ACC112 (cell line): ENCODE measurements at regions not wholly inside any gene's neighbourhood (a gene's known extent, or its start where the extent isn't known, plus 50 kb on each side); places are given as distances from the start of the nearest gene placed in this dataset.

Experiments used
- H2AFZ ChIP-seq: fragments of 200-600 bp; sonication (generic); one replicate; pipeline ENCODE4 v1.6.0; 2017; ENCODE audit warnings: antibody characterized with exemption, low read length; ENCODE audit not compliant: unreplicated experiment
- H3K27ac ChIP-seq: fragments of 200-600 bp; sonication (generic); 2 replicates; pipeline ENCODE4 v1.5.1; 2014; ENCODE audit warnings: low read depth, mild to moderate bottlenecking, antibody characterized with exemption, low read length, moderate library complexity
- H3K27me3 ChIP-seq: fragments of 200-600 bp; sonication (generic); 2 replicates; pipeline ENCODE4 v1.6.1; 2014; ENCODE audit warnings: mild to moderate bottlenecking, antibody characterized with exemption, low read length, moderate library complexity, mixed read lengths; ENCODE audit not compliant: insufficient read depth
- H3K36me3 ChIP-seq: fragments of 200-600 bp; sonication (generic); 2 replicates; pipeline ENCODE4 v1.6.1; 2016; ENCODE audit warnings: mild to moderate bottlenecking, antibody characterized with exemption, low read length, moderate library complexity, mixed read lengths; ENCODE audit not compliant: insufficient read depth
- H3K4me1 ChIP-seq: fragments of 200-600 bp; sonication (generic); one replicate; pipeline ENCODE4 v1.6.1; 2016; ENCODE audit warnings: low read length, mixed read lengths; ENCODE audit not compliant: insufficient read depth, unreplicated experiment, control insufficient read depth
- H3K4me3 ChIP-seq: fragments of 200-600 bp; sonication (generic); 2 replicates; pipeline ENCODE4 v1.5.1; 2014; ENCODE audit warnings: mild to moderate bottlenecking, low read depth, low read length
- H3K79me2 ChIP-seq: fragments of 200-600 bp; sonication (generic); one replicate; pipeline ENCODE4 v1.6.0; 2016; ENCODE audit warnings: low read length; ENCODE audit not compliant: control insufficient read depth, unreplicated experiment, insufficient read depth

- Histone ChIP-seq H3K36me3 (no peaks in the 10 kb centered on the region), H2AFZ (no peak overlapping the region), H3K4me3 (no peak overlapping the region), H3K4me1 (no peaks in the 10 kb centered on the region), H3K27ac (no peak overlapping the region), H3K27me3 (peaks cover 18% of the 10 kb centered on the region; the same call in 1 of the 2 replicates), H3K79me2 (no peaks in the 10 kb centered on the region)
Observed at GRCh38 chr10:117425974-117426566, 50.8 kb upstream of the PDZD8 start.

DNA sequence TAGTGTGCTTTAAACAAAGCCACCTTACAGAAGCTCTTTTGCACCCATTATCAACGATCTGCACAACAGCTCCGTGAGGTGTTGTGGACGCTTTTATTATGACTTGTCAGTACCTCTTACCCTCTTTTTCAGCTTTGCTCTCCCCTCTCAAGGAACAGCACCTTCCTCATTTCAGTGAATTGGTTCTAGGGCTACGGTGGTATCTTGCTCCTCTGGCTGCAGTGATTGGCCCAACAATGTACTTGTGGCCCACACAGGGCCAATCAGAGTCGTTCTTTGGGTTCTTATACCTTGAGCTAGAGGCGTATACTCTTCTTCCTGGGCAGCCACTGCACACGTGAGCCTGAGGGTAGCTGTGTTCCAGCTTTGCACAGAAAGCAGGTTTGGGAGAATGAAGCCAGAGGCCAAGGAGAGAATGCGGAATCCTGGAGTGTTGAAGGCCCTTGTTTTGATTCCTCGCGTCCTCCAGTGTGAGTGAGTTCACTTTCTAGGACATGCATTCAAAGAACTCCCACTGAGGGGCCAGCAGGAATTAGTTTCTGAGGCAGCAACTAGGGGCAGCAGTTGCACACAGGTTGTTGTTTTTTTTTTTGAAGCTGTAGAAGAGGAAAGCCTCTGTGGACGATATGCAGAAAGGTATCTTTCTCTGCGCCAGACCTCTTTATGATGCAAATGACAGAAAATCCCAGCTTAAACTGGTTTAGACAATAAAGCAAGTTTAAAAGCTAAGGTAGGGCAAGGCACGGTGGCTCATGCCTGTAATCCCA lies 49.8 kb upstream of the PDZD8 start:
- H2AFZ ChIP-seq, result no peak overlapping the region
- no peaks in the 10 kb centered on the region for H3K79me2 ChIP-seq
- no peak overlapping the region for H3K4me3 ChIP-seq
- H3K4me1 ChIP-seq, result no peaks in the 10 kb centered on the region
- peaks cover 18% of the 10 kb centered on the region; the same call in 1 of the 2 replicates for H3K27me3 ChIP-seq
- H3K27ac ChIP-seq, result no peak overlapping the region
- no peaks in the 10 kb centered on the region for H3K36me3 ChIP-seq
